ENCODE measurements at regions not wholly inside any gene's neighbourhood (a gene's known extent, or its start where the extent isn't known, plus 50 kb on each side); places are given as distances from the start of the nearest gene placed in this dataset.
"Not testable (repeated sequence)": the region's sequence is repeated elsewhere in the genome, so short reads cannot be mapped to it uniquely, and the experiment has no call there.

DNA sequence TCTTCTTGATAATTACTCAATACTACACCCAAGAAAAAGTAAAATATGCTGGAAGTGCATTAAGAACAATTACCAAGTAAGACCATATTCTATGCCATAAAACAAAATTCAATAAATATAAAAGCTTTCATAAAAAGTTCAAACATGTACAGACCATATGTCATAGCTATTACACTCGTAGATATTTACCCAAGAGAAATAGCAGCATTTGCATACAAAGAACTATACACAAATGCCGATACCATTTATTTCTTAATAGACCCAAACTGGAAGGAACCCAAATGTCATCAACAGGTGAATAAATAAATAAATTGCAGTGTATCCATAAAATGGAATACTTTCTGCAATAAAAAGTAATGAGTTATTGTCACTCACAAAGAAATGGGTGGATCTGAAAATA, 78.3 kb upstream of the SLC16A7 start:
- in situ Hi-C loops (cut with MboI; ENCODE audit: low sequenced_read_pairs): no loop called here

DNA sequence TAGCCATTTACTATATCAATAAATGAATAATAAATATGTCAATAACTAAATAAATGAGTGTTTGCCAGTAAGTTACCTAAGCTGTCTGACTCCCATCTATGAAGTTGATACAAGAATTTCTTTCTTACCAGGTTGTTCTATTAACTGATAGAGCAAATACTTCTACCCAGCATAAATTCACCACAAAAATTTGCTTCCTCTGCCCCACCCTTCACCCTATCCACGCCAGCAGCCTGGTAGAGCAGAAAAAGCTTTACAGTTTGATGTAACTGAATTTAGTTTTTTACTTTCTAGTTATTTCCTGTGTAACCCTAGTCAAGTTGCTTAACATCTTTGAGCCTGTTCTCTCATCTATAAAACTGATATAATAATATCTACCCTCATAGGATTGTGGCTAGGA, 94.9 kb upstream of the SLC16A7 start:
- in situ Hi-C loops (cut with MboI; ENCODE audit: low sequenced_read_pairs): no loop called here

DNA sequence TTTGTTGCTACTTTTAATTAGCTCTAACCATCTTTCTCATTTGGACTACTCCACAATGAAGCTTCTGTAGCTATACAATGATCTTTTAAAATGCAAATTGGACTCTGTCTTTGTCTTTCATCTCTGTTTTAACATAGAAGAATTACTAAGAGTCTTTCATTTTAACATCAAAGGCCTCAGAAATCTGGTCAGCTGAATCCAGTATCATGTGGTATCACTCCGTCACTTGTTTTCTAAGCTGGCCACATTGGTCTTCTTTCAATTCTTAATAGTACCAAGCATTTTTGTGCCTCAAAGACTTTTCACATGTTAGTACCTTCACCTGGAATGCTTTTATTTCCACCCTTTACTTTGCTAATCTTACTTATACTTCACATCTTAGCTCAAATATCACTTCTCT, 95.5 kb upstream of the SLC16A7 start:
- in situ Hi-C loops (cut with MboI; ENCODE audit: low sequenced_read_pairs): no loop called here

DNA sequence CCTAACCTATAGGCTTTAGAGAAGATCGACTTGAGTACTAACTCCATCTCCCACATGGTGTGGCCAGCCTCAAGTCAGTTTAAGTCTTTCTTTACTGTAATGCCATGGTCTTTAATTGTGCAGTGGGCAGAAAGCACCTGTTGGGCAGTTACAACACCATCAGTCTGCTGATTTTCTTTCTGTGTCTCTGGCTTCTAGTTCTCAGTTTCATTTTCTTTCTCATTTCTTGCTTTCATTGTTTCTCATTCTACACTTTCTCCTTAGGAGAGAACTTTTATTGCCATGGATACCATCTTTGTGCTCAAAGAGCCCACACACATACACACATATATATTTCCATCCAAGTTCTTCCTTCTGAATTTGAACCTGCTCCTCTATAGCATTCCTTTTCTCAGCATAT, 96.1 kb upstream of the SLC16A7 start:
- in situ Hi-C loops (cut with MboI; ENCODE audit: low sequenced_read_pairs): no loop called here

DNA sequence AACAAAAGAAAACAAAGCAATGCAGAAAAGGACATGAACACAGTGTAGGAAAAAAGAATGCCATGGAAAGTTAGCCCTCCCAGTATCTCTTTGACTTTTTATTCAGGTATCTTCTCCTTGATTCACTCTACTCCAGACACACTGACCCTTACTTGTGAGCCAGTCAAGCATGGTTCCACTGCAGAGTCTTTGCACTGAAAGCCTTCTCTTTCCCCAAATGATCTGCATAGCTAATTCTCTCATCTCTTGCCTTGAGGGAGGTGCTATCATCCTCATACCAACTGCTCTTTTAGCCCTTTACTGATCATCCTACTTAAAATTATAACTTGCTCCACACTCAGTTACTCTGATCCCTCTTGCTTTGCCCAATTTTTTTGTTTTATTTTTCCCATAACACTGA, 101.2 kb upstream of the SLC16A7 start:
- in situ Hi-C loops (cut with MboI; ENCODE audit: low sequenced_read_pairs): no loop called here

DNA sequence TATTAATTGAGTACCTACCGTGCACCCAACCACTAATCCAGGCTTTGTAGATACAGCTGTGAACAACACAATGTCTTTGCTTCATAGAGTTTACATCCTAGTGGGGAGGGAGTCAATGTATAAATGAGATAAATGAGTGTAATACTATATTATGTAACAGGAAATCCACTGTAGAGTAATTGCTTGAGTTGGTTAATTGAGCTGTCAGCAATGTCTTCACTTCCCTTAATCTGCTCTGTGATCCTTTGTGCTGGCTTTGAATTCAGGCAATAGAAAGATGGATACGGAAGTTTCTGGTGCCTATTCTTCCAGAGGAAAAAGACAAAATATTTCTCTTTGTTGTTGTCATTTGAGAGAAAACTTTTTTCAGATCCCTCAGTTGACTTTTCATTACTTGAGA, 104.0 kb upstream of the SLC16A7 start:
- in situ Hi-C loops (cut with MboI; ENCODE audit: low sequenced_read_pairs): no loop called here

DNA sequence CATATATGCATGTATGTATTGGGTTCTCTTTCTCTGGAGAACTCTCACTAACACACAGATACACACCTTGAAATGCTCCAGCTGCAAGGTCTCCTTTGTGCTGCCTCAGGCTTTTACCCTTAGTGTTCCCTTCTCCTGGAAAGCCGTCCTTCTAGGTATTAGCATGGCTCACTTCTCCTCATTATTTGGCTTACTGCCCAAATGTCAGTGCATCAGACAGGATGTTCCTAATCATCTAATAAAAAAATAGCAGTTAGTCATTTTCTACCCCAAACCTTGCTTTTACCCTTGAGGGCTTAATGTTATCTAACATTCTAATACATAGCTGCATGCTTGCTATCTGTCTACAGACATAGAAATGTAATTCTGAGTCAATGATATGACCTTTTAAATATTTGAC, 109.0 kb upstream of the SLC16A7 start:
- in situ Hi-C loops (cut with MboI; ENCODE audit: low sequenced_read_pairs): no loop called here

DNA sequence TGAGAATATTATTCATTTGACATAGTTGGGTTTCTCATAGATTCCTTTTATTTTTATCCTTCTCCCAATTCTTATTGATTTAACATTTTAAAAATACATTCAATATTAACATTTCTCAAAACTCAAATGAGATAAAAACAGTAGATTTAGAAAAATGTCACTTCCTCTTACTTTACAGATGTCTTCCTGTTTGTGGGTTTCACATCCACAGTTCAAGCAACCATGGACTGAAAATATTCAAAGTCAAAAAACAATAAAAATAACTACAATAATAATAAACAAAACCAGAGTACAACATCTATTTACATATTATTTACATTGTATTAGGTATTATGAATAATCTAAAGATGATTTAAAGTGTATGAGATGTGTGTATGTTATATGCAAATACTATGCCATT, 111.3 kb upstream of the SLC16A7 start:
- in situ Hi-C loops (cut with MboI; ENCODE audit: low sequenced_read_pairs): no loop called here

DNA sequence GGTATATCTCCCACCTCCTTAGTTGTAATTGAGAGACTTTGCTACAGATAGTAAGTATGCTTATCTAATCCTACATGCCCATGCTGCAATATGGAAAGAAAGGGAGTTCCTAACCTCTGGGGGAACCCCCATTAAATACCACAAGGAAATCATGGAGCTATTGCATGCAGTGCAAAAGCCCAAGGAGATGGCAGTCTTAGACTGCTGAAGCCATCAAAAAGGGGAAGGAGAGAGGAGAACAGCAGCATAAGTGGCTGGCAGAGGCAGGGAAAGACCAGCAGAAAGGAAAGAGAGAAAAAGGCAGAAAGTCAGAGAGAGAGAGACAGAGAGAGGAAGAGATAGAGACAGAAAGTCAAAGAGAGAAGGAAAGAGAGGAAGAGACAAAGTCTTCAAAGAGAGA, 121.6 kb upstream of the SLC16A7 start:
- in situ Hi-C loops (cut with MboI; ENCODE audit: low sequenced_read_pairs): not testable (repeated sequence)

DNA sequence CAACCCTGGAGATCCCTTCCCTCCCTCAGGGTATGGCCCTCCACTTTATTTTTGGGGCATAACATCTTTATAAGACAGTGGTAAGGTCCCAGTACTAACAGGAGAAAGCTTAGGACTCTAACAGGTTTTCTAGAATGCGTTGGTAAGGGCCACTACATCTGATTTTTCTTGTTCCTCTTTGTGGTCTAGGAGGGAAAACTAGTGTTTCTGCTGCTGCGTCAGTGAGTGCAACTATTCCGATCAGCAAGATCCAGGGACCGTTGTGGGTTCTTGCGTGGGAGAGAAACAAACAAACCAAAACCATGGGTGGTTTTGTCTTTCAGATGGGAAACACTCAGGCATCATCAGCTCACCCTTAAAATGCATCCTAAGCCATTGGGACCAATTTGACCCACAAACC, 123.6 kb upstream of the SLC16A7 start:
- in situ Hi-C loops (cut with MboI; ENCODE audit: low sequenced_read_pairs): no loop called here

DNA sequence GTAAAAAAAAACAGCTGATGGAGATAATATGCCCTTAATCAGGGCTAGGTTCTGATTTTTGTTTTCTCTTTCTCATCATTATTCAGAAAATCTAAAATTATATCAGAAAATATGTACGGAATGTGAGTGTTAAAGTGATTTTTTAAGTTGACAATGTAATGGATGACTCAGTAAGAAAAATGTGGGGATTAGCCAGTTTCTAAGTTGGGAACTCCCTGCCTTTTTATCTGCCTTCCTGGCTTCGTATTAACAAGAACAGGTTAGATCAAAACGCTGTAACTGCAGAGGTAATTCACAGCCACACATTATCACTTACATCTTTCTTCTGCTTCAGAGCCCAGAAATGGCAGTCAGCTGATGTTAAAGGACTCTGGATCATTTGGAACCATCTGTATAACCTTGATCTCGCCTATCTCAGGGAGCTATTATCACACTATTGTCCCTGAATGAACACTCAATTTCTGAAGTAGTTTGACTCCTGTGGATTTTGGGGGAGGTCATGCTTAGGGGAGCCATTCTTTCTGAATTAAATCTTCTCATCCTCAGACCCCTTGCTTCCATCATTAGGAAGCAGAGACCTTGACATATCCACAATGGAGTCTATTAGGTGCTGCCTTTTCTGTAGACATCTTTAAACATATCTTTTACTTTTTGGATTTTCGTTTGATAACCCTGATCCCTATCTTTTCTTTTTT, 135.7 kb upstream of the SLC16A7 start:
- in situ Hi-C loops (cut with MboI; ENCODE audit: low sequenced_read_pairs): no loop called here

DNA sequence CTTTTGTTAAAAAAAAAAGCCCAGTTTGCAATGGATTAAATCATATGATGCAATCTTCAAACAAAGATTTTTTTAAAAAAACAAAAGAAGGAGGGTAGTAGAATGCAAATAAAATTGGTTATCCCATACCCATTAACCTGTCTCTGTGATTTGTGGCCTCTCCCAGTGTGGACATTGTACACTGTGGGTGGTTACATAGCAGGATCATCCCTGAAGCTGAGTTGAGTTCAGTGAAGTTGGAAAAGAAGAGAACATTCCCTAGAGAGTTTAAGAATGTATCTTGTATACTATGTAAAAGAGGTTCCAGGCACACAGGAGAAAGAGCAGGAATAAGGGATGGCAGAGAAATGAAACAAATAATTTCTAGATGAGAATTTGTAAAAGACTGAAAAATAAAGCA, 142.4 kb upstream of the SLC16A7 start:
- in situ Hi-C loops (cut with MboI; ENCODE audit: low sequenced_read_pairs): no loop called here

DNA sequence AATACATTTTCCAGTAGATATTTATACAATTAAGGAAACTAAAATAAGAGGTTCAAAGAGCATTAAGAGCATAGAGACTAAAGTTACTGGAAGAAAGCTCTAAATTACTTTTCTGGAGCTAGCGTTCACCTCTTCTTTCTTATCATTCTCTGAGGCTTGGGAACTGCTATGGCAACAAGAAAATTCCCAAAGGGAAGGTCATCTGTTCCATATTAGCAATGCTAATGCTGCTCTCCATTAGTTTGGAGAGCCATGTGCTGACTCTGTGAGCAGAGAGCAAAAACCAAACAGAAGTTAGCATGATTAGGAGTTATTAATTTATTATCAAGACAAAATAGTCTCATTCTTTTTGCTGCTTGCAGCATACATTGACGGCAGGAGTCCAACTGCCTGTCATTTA, 143.1 kb upstream of the SLC16A7 start:
- in situ Hi-C loops (cut with MboI; ENCODE audit: low sequenced_read_pairs): no loop called here

DNA sequence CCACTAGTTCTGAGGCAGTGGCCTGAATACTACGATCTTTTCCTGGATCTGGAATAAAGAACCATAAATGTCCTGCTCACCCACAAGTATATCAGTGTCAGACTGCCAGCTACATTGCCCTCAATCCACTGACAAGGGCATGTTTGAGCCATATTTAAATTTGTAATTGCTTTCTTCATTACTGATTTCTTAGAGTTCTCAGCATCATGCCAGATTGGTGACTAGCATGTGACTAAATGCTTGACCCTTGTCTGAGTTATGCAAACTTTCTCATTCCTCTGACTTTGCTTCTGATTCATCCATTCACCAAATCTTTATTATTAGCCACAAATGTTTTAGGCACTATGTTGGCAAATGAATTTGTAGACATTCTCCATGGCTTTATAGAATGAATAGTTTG, 143.6 kb upstream of the SLC16A7 start:
- in situ Hi-C loops (cut with MboI; ENCODE audit: low sequenced_read_pairs): no loop called here

DNA sequence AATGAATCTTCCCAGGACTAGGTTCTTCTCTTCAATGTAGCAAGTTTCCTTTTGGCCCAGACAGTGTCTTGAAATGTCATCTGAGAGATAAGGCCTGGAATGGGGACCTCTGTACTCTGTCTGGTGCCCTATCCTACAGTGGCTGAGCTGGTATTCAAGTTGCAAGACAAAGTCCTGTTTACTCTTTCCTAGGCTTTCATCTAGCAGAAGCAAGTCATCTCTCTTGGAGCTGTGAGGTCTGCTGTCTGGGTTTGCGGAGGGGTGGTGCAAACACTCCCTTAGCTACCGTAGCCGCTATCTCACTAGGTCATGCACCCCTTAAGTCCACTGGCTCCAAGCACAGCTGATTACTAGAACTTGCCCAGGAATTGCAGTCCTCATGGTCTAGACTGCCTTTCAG, 149.7 kb upstream of the SLC16A7 start:
- in situ Hi-C loops (cut with MboI; ENCODE audit: low sequenced_read_pairs): no loop called here

DNA sequence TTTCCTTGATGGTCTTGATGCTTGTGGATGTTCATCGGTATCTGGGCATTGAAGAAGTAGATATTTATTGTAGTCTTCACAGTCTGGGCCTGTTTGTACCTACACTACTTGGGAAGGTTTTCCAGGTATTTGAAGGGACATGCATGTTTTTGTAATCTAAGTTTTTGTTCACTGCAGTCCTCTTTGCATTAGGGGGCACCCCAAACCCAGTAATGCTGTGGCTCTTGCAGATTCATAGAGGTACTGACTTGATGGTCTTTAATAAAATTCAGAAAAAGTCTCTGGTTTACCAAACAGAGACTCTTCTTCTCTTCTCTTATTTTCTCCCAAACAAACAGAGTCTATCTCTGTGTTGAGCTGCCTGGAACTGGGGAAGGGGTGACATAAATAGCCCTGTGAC, 150.9 kb upstream of the SLC16A7 start:
- in situ Hi-C loops (cut with MboI; ENCODE audit: low sequenced_read_pairs): no loop called here

DNA sequence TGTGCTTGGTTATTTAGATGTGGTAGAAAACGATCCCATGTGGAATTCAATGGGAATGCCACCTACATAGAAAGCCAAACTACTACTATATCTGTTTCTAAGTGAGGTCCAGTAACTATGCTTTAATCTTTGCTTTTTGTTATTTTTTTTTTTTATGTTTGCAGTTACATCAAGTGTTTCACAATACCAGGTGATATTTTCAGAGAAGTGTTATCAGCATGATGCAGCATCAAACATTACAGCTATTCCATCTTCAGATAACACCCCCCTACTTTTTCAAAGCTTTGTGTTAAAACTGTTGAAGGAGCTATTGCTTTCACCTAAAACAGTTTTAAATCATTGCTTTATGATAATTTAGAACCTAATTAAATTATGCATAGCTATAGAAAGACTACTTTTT, 163.8 kb upstream of the SLC16A7 start:
- in situ Hi-C loops (cut with MboI; ENCODE audit: low sequenced_read_pairs): no loop called here

DNA sequence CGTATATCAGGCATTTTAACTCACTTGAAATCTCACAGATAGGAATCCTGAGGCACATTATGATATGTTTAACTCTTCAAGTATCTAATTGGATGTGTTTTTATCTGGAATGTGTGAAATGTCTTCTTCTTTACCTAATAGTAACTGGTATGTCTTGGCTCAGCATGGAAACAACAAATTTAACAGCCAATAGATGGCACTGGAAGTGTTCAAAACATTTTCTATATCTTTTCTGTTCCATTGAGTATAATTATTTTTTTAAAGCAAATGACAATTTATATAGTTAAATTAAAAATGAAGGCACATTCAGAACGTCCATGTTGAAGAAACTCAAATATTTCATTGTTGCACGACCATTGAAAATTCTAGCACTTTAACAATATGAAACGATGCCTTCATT, 164.6 kb upstream of the SLC16A7 start:
- in situ Hi-C loops (cut with MboI; ENCODE audit: low sequenced_read_pairs): no loop called here

DNA sequence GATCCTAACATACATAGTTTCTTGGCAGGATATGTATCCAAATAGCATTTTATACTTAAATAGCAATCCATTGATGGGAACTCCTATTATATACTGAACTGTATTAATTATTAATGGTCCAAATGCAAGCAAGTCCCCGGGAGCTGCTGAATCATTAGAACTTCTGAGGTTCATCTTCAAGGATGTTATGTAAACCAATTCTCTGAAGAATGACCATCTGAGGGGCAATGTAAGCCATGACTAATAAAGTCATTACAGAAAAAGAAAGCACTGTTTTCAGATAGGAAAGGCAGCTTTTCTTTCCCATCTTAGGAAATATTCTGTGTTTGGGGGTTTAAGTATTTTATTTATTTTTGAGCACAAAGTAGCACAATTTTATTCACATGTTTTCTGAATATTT, 166.1 kb upstream of the SLC16A7 start:
- in situ Hi-C loops (cut with MboI; ENCODE audit: low sequenced_read_pairs): no loop called here

DNA sequence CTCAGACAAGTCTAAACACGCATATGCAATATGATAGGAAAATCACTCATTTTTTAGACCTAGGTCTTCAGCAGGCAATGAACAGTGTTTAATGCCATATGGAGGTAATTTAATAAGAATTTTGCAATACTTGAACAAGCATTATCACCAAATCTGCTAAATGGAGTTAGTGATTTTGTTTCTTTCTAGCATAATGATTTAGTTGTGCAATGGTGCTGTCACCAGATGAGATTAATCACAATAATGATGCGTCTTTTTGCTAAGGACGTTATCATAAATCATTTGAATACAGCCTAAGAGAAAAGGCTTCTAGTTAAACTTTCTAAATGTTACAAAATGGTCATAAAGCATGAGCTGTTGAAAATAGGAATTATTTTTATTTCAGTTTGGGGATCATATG, 170.0 kb upstream of the SLC16A7 start:
- in situ Hi-C loops (cut with MboI; ENCODE audit: low sequenced_read_pairs): no loop called here

DNA sequence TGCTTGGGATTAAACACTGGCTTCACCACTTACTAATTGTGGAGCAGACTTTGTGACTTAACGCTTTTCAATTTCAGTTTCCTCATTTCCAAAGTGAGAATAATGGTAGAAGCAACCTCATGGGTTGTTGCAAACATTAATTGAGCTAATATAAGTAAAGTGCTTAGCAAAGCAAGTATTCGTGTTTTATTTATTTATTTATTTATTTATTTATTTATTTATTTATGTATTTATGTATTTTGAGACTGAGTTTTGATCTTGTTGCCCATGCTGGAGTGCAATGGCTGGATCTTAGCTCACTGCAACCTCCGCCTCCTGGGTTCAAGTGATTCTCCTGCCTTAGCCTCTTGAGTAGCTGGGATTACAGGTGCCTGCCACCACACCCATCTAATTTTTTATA, 171.2 kb upstream of the SLC16A7 start:
- in situ Hi-C loops (cut with MboI; ENCODE audit: low sequenced_read_pairs): loop anchor here (25.0 kb wide), 1 partner anchor 413 kb away; no protein-coding TSS in a partner anchor

DNA sequence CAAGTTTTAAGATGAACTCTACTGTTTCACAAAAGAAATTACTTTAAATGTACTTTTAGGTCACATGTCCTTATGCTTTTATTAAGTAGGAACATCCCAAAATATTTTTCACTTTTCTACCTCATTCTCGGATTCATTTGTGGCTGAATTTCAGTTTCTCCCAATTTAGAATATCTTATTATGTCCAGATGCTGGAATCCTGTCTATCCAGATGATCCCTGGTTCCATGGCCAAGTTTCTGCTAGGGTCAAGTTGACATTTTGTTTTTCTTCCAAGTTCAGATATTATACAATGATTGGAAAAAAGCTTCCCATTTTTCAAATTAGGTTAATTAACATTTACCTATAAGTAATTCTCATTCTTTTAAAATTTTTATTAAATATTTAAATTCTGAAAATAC, 181.8 kb upstream of the SLC16A7 start:
- in situ Hi-C loops (cut with MboI; ENCODE audit: low sequenced_read_pairs): loop anchor here (25.0 kb wide), 1 partner anchor 423 kb away; no protein-coding TSS in a partner anchor

DNA sequence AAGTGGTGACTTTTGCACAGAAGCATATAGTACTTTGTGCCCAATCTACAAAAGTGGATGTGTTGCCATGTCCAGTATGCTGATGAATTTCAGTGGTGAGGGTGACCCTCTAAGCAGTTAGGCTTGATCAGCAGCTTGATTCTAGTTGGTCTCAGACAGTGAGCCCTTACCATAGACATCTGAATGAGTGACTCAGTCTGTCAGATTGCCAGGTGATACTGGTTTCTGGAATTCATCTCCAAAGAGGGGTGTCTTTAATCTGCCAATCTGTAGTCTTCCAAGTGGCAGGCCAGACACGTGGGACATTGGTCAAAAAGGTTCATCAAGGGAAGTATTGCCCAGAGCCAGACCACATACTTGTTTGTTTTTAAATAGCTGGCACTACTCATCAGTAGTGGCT, 187.4 kb upstream of the SLC16A7 start:
- in situ Hi-C loops (cut with MboI; ENCODE audit: low sequenced_read_pairs): loop anchor here (25.0 kb wide), 1 partner anchor 429 kb away; no protein-coding TSS in a partner anchor

Measured in HL-60/S4 treated with phorbol 12-myristate 13-acetate at 8.2 ng/mL for 4 days and 3 days (cell line).